GM21526 (cell line): ENCODE measurements at regions not wholly inside any gene's neighbourhood (a gene's known extent, or its start where the extent isn't known, plus 50 kb on each side); places are given as distances from the start of the nearest gene placed in this dataset.
"Not testable (repeated sequence)": the region's sequence is repeated elsewhere in the genome, so short reads cannot be mapped to it uniquely, and the experiment has no call there.

Experiments used
- ATAC-seq: cut with Tn5 transposase; IDR thresholded peaks from one replicate; pipeline ENCODE4 v1.9.1; 2021; ENCODE audit warnings: moderate library complexity; ENCODE audit not compliant: unreplicated experiment, low FRiP score

GRCh38 chr4:12145768-12146167, 717.1 kb upstream of the HS3ST1 start:
- no peak for ATAC-seq

GRCh38 chr4:12145106-12145505, 716.4 kb upstream of the HS3ST1 start:
- ATAC-seq, result no peak

- ATAC-seq, result no peak
Observed at GRCh38 chr4:12144051-12144450, 715.4 kb upstream of the HS3ST1 start.

GRCh38 chr4:12140864-12141263, 712.2 kb upstream of the HS3ST1 start:
- ATAC-seq, result no peak

GRCh38 chr4:12139296-12139695, 710.6 kb upstream of the HS3ST1 start:
- ATAC-seq, result no peak

GRCh38 chr4:12138488-12138887, 709.8 kb upstream of the HS3ST1 start:
- no peak for ATAC-seq

GRCh38 chr4:12137575-12137974, 708.9 kb upstream of the HS3ST1 start:
- no peak for ATAC-seq

GRCh38 chr4:12126474-12126873, 697.8 kb upstream of the HS3ST1 start:
- ATAC-seq, result no peak

- no peak for ATAC-seq
Observed at GRCh38 chr4:12124138-12124537, 695.4 kb upstream of the HS3ST1 start.

GRCh38 chr4:12123707-12124106, 695.0 kb upstream of the HS3ST1 start:
- ATAC-seq, result no peak

- no peak for ATAC-seq
Observed at GRCh38 chr4:12122316-12122715, 693.6 kb upstream of the HS3ST1 start.

GRCh38 chr4:12120968-12121367, 692.3 kb upstream of the HS3ST1 start:
- no peak for ATAC-seq

- ATAC-seq, result no peak
Observed at GRCh38 chr4:12118651-12119213, 690.0 kb upstream of the HS3ST1 start.

GRCh38 chr4:12116009-12116552, 687.4 kb upstream of the HS3ST1 start:
- ATAC-seq, result no peak

GRCh38 chr4:12110627-12111026, 681.9 kb upstream of the HS3ST1 start:
- ATAC-seq, result no peak

GRCh38 chr4:12109056-12109455, 680.4 kb upstream of the HS3ST1 start:
- not testable (repeated sequence) for ATAC-seq

GRCh38 chr4:12105519-12105918, 676.8 kb upstream of the HS3ST1 start:
- no peak for ATAC-seq

- not testable (repeated sequence) for ATAC-seq
Observed at GRCh38 chr4:12089920-12090319, 661.2 kb upstream of the HS3ST1 start.

- ATAC-seq, result no peak
Observed at GRCh38 chr4:12084690-12085089, 656.0 kb upstream of the HS3ST1 start.

GRCh38 chr4:12071316-12071715, 642.6 kb upstream of the HS3ST1 start:
- no peak for ATAC-seq

GRCh38 chr4:12053966-12054365, 625.3 kb upstream of the HS3ST1 start:
- no peak for ATAC-seq

- no peak for ATAC-seq
Observed at GRCh38 chr4:12053556-12053955, 624.9 kb upstream of the HS3ST1 start.

GRCh38 chr4:12050357-12050756, 621.7 kb upstream of the HS3ST1 start:
- no peak for ATAC-seq
